22Rv1 (cell line): ENCODE measurements at regions not wholly inside any gene's neighbourhood (a gene's known extent, or its start where the extent isn't known, plus 50 kb on each side); places are given as distances from the start of the nearest gene placed in this dataset.

Source experiments
- CTCF ChIP-seq: fragments of 450-650 bp; IDR thresholded peaks from 2 replicates; pipeline ENCODE4 v1.5.1; 2017; ENCODE audit warnings: mild to moderate bottlenecking
- ZFX ChIP-seq: fragments of 450-650 bp; IDR thresholded peaks from 2 replicates; pipeline ENCODE4 v1.6.1; 2017; ENCODE audit warnings: antibody characterized with exemption, borderline replicate concordance

- TF ChIP-seq CTCF (no peak), ZFX (no peak)
These were observed 268.8 kb upstream of the TEKT4 start for GRCh38 chr2:94602466-94602865.
